Ishikawa (cell line): ENCODE measurements at regions not wholly inside any gene's neighbourhood (a gene's known extent, or its start where the extent isn't known, plus 50 kb on each side); places are given as distances from the start of the nearest gene placed in this dataset.

Experiments used
- EGR1 ChIP-seq: IDR thresholded peaks from 2 replicates; pipeline ENCODE4 v1.6.1; 2012
- EP300 ChIP-seq: IDR thresholded peaks from 2 replicates; pipeline ENCODE4 v1.6.1; 2012; ENCODE audit warnings: borderline replicate concordance
- MAX ChIP-seq: IDR thresholded peaks from 2 replicates; pipeline ENCODE4 v1.6.1; 2012
- NFIC ChIP-seq: IDR thresholded peaks from 2 replicates; pipeline ENCODE4 v1.6.1; 2012
- REST ChIP-seq: IDR thresholded peaks from 2 replicates; pipeline ENCODE4 v1.6.1; 2012; ENCODE audit warnings: low read depth, mild to moderate bottlenecking
- TAF1 ChIP-seq: IDR thresholded peaks from 2 replicates; pipeline ENCODE4 v1.6.1; 2012; ENCODE audit warnings: low read depth, mild to moderate bottlenecking
- TCF12 ChIP-seq: IDR thresholded peaks from 2 replicates; pipeline ENCODE4 v1.6.1; 2012; ENCODE audit warnings: low read depth
- YY1 ChIP-seq: IDR thresholded peaks from 2 replicates; pipeline ENCODE4 v1.6.1; 2012; ENCODE audit warnings: low read depth
- ZBTB7A ChIP-seq: IDR thresholded peaks from 2 replicates; pipeline ENCODE4 v1.6.1; 2012; ENCODE audit warnings: low read depth

GRCh38 chr12:108461058-108461660 is 53.9 kb upstream of the FICD start:
- TF ChIP-seq REST (no peak), EP300 (no peak), EGR1 (no peak), NFIC (no peak), ZBTB7A (no peak), TAF1 (no peak), TCF12 (no peak), YY1 (no peak), MAX (no peak)
